Chondrocyte (in vitro differentiated cells): ENCODE measurements at regions not wholly inside any gene's neighbourhood (a gene's known extent, or its start where the extent isn't known, plus 50 kb on each side); places are given as distances from the start of the nearest gene placed in this dataset.

Experiments used
- DNase-seq: peaks from one replicate; pipeline ENCODE4 v3.0.0; 2021; ENCODE audit warnings: mixed read lengths, low spot score
- H3K27ac Mint-ChIP-seq: one replicate; pipeline ENCODE4 v1.8.0; 2021; ENCODE audit warnings: mild to moderate bottlenecking, moderate library complexity, mixed read lengths; ENCODE audit not compliant: unreplicated experiment
- H3K27me3 Mint-ChIP-seq: 2 replicates; pipeline ENCODE4 v1.8.0; 2021; ENCODE audit warnings: low read depth, mixed read lengths
- H3K36me3 Mint-ChIP-seq: 2 replicates; pipeline ENCODE4 v1.8.0; 2021; ENCODE audit warnings: low read depth, mixed read lengths
- H3K4me1 Mint-ChIP-seq: 2 replicates; pipeline ENCODE4 v1.8.0; 2021; ENCODE audit warnings: low read depth, mild to moderate bottlenecking, mixed read lengths
- H3K4me3 Mint-ChIP-seq: one replicate; pipeline ENCODE4 v1.8.0; 2021; ENCODE audit warnings: mild to moderate bottlenecking, moderate library complexity, mixed read lengths; ENCODE audit not compliant: unreplicated experiment
- H3K9me3 Mint-ChIP-seq: 2 replicates; pipeline ENCODE4 v1.8.0; 2021; ENCODE audit warnings: low read depth, mixed read lengths
- CTCF ChIP-seq: fragments of 200-600 bp; sonication (generic); IDR thresholded peaks from 2 replicates; pipeline ENCODE4 v1.5.0; 2021; ENCODE audit warnings: antibody characterized with exemption, mild to moderate bottlenecking, moderate library complexity

- Mint-ChIP-seq H3K27me3 (no peaks in the 10 kb centered on the region), H3K4me3 (no peak overlapping the region), H3K36me3 (no peaks in the 10 kb centered on the region), H3K27ac (no peak overlapping the region), H3K4me1 (no peaks in the 10 kb centered on the region), H3K9me3 (no peaks in the 10 kb centered on the region)
- TF ChIP-seq CTCF, result no peak
- DNase-seq, result no peak
These were observed 116.9 kb downstream of the KCNK1 start for GRCh38 chr1:233730809-233731208.

GRCh38 chr1:233732206-233732605, 118.3 kb downstream of the KCNK1 start:
- Mint-ChIP-seq H3K9me3 (no peaks in the 10 kb centered on the region), H3K27me3 (no peaks in the 10 kb centered on the region), H3K27ac (no peak overlapping the region), H3K4me3 (no peak overlapping the region), H3K36me3 (no peaks in the 10 kb centered on the region), H3K4me1 (no peaks in the 10 kb centered on the region)
- no peak for TF ChIP-seq CTCF
- DNase-seq, result no peak

DNA sequence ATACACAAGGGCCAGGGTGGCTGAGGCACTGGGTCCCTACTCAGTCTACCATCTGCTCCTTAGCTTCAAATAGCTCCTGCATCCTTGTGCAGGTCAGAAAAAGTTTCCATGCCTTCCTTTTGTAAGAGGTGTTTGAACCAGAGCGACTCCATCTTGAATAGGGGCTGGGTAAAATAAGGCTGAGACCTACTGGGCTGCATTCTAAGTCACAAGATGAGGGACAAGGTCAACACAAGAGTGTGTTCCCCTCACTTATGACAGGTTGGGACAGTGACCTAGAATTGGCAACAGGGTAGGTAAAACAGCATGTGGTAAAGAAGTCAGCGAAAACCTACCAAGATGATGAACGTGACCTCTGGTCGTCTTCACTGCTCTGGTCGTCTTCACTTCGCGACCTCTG, 120.5 kb downstream of the KCNK1 start:
- Mint-ChIP-seq H3K4me1 (no peaks in the 10 kb centered on the region), H3K27me3 (no peaks in the 10 kb centered on the region), H3K36me3 (no peaks in the 10 kb centered on the region), H3K27ac (no peak overlapping the region), H3K4me3 (no peak overlapping the region), H3K9me3 (no peaks in the 10 kb centered on the region)
- DNase-seq, result no peak
- no peak for TF ChIP-seq CTCF

GRCh38 chr1:233735331-233735730, 121.4 kb downstream of the KCNK1 start:
- TF ChIP-seq CTCF, result no peak
- Mint-ChIP-seq H3K4me3 (no peak overlapping the region), H3K27ac (no peak overlapping the region), H3K27me3 (no peaks in the 10 kb centered on the region), H3K9me3 (no peaks in the 10 kb centered on the region), H3K36me3 (no peaks in the 10 kb centered on the region), H3K4me1 (no peaks in the 10 kb centered on the region)
- no peak for DNase-seq

GRCh38 chr1:233735847-233736246, 121.9 kb downstream of the KCNK1 start:
- no peaks in the 10 kb centered on the region for H3K9me3 Mint-ChIP-seq
- DNase-seq, result no peak
- no peaks in the 10 kb centered on the region for H3K27me3 Mint-ChIP-seq
- no peaks in the 10 kb centered on the region for H3K4me1 Mint-ChIP-seq
- no peak overlapping the region for H3K27ac Mint-ChIP-seq
- no peak overlapping the region for H3K4me3 Mint-ChIP-seq
- no peak for TF ChIP-seq CTCF
- H3K36me3 Mint-ChIP-seq, result no peaks in the 10 kb centered on the region
